NCI-H526 (cell line): ENCODE measurements at regions not wholly inside any gene's neighbourhood (a gene's known extent, or its start where the extent isn't known, plus 50 kb on each side); places are given as distances from the start of the nearest gene placed in this dataset.

Experiments
- DNase-seq, 2 experiments: peaks; one replicate each; lab custom pipeline; 2025; lab: John Stamatoyannopoulos, UW

DNA sequence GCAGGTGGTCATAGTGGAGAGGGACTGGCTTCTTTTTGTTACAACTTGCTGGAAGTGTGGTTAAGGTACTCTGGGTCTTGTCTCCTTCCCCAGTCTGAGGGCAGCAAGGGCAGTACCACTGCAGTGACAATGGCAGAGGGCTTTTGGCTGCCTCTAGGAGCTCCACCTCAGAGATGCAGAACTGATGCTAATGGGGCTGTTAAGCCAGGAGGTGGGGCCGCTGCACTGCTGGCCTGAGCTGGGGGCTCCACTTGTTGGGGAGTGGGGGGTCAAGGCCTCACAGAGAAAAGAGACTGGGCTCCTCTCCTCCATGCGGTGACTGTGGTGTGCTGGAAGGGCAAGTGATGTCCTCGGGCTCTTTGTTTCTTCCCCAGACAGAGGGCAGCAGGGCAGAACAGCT is 135.7 kb downstream of the DSEL start:
- no peak for DNase-seq

DNA sequence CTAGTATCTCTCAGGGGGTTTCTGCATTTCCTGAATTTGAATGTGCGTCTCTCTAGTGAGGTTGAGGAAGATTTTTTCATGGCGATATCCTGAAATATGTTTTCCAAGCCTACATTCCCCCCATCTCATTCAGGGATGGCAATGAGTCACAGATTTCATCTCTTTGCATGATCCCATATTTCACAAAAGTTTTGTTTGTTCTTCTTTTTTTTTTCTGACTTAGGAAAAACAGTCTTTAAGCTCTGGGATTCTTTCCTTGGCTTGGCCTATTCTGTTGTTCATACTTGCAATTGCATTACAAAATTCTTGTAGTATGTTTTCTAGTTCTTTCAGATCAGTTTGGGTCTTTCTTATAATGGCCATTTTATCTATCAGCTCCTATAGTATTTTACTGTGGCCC is 136.5 kb downstream of the DSEL start:
- no peak for DNase-seq

GRCh38 chr18:67376372-67376771 is 140.1 kb downstream of the DSEL start:
- no peak for DNase-seq

DNA sequence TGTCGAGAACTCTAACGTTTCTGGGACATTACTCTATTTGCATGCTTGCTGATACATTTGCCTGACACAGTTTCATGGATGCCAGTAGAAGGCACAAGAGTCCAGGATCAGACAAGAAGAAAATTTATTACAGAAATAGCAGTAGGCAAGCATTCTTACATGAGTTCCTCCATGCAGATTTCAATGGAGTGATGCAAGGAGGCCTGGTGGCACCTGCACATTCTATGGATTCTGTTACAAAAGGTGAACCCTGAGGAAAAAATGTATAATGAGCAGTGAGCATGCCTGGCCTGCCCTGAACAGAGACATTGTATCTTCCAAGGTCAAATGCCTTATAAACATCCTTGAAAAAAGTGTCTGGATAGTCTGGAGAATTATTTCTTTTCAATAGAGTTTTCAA is 142.9 kb downstream of the DSEL start:
- peak in 1 of 2 experiments; percentile 40 for DNase-seq

GRCh38 chr18:67367540-67367939 is 149.0 kb downstream of the DSEL start:
- no peak for DNase-seq

- DNase-seq, result no peak
Measured at GRCh38 chr18:67363694-67364093, 152.8 kb downstream of the DSEL start.

DNA sequence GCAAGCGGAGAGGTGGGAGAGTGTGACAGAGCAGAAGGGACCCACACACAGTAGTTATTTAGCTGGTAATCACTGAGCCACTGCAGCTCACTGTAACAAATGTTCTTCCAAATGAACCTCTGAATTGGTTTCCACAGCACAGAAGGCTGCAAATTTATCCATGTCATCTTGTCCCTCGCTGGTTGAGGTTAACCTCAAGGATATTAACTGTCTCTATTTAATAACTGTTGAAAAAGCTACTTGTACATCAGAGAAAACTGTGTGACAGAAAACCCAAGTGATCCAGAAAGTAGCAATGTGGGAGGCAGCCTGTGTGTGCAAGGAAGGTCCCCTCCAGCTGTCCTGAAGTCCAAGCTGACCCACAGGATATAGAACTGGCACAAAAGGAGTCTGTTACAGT is 153.6 kb downstream of the DSEL start:
- no peak for DNase-seq

- DNase-seq, result no peak
Measured at GRCh38 chr18:67359873-67360838, 156.4 kb downstream of the DSEL start.

DNA sequence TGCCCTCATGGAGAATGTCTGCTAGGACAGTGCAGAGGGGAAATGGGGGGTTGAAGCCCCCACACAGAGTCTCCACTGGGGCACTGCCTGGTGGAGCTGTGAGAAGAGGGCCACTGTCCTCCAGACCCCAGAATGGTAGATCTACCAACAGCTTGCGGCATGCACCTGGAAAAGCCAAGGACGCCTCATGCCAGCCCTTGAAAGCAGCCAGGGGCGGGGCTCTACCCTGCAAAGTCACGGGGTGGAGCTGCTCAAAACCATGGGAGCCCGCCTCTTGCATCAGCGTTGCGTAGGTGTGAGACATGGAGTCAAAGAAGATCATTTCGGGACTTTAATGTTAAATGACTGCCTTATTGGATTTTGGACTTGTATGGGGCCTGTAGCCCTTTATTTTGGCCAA is 157.6 kb downstream of the DSEL start:
- DNase-seq, result no peak

GRCh38 chr18:67354692-67355091 is 161.8 kb downstream of the DSEL start:
- DNase-seq, result no peak

DNA sequence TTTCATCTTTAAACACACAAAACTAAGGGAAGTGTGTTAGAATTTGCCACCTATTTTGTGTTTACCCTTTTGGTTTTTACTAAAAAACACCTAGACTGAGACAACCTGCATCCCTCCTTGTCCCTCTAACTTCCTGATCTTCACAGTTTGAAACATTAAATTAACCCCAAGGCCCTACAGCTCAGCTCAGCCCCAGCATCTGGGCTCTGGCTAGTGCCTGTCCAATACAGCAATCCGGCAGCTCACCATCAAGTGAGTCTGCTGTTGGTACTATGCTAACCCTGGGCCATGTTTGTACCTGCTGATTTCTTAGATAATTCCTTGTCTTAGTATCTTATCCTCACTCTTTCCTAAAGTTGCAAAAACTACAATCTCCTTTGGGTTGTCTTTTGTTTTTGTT is 162.4 kb downstream of the DSEL start:
- no peak for DNase-seq

DNA sequence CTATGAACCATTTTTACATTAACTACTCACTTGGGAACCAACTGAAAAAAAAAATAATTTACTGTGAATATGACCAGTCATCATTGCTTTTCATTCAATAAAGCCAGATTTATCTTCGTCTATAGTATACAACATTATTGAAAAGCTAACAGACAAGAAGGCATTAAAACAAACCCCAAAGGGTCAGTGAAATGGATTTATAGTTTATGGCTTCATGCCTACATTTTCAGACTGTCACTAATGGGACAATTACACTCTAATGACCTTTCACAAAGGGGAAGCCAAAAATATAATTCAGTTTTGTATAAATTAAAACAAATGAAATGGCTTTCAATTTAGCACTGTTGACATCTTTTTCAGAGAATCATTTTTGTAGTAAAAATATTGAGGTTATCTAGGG is 169.1 kb downstream of the DSEL start:
- no peak for DNase-seq

DNA sequence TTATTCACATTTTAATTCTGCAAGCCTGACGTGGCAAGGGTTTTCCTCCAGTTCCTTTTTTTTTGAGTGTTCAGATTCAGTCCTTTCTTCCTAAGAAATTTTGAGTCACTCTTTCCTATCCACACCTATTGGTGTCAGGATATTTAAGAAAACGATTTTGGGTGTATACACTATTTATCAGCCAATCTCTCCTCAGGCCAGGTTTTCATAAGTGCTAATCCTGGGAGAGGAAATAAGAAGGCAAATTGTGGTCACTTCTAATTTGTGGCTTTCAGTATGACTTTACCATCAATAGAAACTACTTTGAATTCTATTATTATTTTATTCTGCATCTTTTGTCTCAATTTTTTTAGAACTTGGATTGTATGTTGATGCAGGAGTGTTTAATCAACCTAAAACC is 174.4 kb downstream of the DSEL start:
- DNase-seq, result no peak

DNA sequence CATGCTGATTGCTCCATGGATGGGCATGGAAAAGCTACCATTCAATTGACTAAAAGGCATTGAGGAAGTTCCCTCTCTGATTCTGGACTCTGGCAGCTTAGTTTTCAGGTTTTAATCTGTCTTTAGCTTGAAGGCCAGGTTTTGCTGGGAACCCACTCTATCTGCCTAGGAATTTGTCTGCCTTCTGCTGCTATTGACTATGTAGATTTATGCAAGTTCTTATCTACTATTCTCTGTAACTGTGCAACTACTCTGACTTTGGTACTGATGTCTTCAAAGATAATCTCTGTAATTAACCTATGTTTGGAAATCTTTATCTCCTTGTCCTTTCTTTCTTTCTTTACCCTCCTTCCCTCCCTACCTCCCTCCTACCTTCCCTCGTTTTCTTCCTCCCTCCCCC is 178.8 kb downstream of the DSEL start:
- no peak for DNase-seq

- DNase-seq, result peak; percentile 70 to 78
Measured at GRCh38 chr18:67331857-67332256, 184.7 kb downstream of the DSEL start.

- no peak for DNase-seq
Measured at GRCh38 chr18:67319109-67319508, 197.4 kb downstream of the DSEL start.

- DNase-seq, result no peak
Measured at GRCh38 chr18:67318651-67319050, 197.9 kb downstream of the DSEL start.

DNA sequence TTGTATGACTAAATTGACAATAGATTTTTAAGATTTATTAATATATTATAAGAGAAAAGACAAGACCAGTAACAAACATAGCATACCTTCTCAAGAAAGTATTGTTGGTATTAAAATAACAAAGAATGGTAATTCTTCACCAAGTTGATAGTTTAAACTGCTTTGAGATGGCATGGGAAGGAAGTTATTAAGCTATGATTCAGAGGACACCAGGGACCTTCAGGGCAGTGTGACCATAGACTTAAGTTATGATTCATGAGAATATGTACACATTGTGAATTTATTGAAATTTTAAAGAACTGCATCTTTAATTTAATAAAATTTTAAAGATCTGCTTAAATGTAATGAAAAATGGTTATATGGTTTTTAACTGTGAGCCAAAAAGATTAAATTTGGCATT is 205.7 kb downstream of the DSEL start:
- no peak for DNase-seq

DNA sequence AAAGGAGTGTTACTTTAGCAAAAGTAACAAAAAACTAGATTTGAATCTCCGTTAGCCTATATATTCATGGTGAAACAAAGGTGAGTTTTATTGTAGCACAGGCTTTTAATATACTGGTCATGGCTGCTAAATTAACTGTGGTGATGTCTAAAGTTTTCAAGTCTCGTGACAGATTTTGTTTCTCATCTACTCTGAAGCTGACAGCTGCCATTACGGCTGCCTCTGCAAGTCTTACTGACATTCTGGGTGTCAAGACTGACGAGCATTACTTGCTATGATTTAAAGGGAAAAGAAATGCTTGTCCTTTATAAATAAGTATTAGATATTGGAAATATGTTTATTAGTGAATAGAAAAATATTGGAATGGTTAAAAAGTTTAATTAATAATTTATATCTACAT is 207.7 kb downstream of the DSEL start:
- no peak for DNase-seq

- no peak for DNase-seq
Measured at GRCh38 chr18:67305466-67305865, 211.1 kb downstream of the DSEL start.

DNA sequence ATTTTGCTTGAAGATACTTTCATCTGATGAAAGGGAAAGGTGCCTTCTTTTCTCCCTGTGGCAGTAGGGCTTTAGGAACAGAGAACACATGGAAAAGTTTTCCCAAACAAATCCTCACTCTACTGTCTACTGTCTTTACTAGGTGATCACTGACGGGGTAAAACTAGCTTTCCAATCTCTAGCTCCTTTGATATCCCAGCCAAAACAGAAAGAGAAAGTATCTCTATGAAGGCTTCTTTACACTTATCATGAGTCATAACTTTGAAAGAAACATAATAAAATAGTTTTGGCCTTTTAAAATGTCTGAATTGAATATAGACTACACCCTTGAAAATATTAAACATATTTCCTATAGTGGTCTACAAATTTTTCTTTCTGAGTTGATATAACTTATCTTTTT is 214.5 kb downstream of the DSEL start:
- no peak for DNase-seq

- no peak for DNase-seq
Measured at GRCh38 chr18:67301592-67301991, 214.9 kb downstream of the DSEL start.

DNA sequence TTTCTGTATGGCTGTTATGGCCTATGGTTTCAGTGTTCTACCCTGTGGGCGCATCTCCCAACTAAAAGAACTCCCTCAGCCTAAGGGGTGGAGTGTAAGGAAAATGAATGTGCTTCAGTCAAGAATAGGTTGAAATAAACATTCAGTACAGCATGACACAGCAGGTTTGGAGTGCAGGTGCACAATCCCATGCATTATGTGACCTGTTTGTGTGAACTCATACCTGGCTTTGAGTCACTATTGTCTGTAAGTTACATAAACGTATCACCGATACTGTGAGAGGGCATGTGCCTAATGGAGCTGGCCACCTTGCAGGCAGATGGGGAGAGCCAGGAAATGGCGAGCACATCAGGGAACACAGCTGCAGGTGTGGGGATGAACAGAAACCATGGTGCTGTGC is 216.0 kb downstream of the DSEL start:
- DNase-seq, result peak in 1 of 2 experiments; percentile 26

DNA sequence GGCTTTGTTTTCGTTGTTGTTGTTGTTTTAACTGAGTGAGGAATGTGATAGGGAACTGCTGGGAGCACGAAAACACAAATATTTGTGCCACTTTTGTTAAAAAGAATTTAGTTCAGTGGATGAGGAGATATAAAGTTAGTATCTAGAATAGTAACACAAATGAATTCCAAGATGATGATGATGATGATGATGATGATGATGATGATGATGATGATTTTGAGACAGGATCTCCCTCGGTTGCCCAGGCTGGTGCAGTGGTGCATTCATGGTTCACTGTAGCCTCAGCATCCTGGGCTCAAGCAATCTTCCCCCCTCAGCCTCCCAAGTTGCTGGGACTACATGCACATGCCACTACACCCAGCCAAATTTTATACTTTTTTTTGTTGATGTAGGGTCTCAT is 223.7 kb downstream of the DSEL start:
- DNase-seq, result no peak
